ENCODE measurements at regions not wholly inside any gene's neighbourhood (a gene's known extent, or its start where the extent isn't known, plus 50 kb on each side); places are given as distances from the start of the nearest gene placed in this dataset.

DNA sequence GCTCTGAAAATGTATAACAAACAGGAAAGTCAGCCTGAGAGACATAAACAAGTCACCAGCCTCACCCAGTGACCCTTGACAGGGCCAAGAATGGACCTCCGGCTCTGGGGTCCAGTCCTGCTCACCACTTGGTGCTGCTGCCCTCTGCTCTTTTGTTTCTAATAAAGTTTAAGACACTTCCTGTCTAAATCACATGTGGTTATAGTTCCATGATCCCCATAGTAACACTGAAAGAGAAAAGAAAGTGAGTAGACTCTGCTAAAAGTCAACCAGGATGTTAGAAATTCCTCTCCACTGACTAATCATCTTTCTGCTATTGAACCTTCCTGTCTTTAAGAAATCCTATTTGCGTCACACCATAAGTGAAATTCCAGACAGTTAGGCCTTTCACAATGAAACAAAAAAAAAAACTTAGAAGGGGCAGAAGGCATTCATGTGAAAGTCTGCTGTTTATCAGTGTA lies 179.2 kb upstream of the BET1 start:
- TF ChIP-seq, protein P1, sequence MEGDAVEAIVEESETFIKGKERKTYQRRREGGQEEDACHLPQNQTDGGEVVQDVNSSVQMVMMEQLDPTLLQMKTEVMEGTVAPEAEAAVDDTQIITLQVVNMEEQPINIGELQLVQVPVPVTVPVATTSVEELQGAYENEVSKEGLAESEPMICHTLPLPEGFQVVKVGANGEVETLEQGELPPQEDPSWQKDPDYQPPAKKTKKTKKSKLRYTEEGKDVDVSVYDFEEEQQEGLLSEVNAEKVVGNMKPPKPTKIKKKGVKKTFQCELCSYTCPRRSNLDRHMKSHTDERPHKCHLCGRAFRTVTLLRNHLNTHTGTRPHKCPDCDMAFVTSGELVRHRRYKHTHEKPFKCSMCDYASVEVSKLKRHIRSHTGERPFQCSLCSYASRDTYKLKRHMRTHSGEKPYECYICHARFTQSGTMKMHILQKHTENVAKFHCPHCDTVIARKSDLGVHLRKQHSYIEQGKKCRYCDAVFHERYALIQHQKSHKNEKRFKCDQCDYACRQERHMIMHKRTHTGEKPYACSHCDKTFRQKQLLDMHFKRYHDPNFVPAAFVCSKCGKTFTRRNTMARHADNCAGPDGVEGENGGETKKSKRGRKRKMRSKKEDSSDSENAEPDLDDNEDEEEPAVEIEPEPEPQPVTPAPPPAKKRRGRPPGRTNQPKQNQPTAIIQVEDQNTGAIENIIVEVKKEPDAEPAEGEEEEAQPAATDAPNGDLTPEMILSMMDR (IDR thresholded peaks at IDR 0.05), result no peak
- TF ChIP-seq POLR2A (IDR thresholded peaks at IDR 0.05), result no peak
